GM06990 (cell line): ENCODE measurements at regions not wholly inside any gene's neighbourhood (a gene's known extent, or its start where the extent isn't known, plus 50 kb on each side); places are given as distances from the start of the nearest gene placed in this dataset.

Experiments used
- DNase-seq: peaks from one replicate; pipeline ENCODE4 v3.0.0-alpha.2; 2011; ENCODE audit not compliant: insufficient read length; ENCODE audit errors: extremely low read depth
- H3K27me3 ChIP-seq: replicated peaks from 2 replicates; pipeline ENCODE4 v1.6.0; 2011; ENCODE audit warnings: low read length; ENCODE audit not compliant: control insufficient read depth, insufficient read depth
- H3K36me3 ChIP-seq: 2 replicates; pipeline ENCODE4 v1.5.1; 2011; ENCODE audit warnings: low read length; ENCODE audit not compliant: control insufficient read depth, insufficient read depth
- H3K4me3 ChIP-seq: replicated peaks from 2 replicates; pipeline ENCODE4 v1.5.1; 2011; ENCODE audit warnings: low read depth, mild to moderate bottlenecking, control low read depth, low read length
- CTCF ChIP-seq: IDR thresholded peaks from 2 replicates; pipeline ENCODE4 v1.5.1; 2011; ENCODE audit warnings: low read length, control low read depth, mild to moderate bottlenecking, inconsistent platforms; ENCODE audit not compliant: insufficient read depth, poor library complexity, severe bottlenecking

- no peak for TF ChIP-seq CTCF
- Histone ChIP-seq H3K27me3 (no peaks in the 10 kb centered on the region; the same call in 1 of the 2 replicates), H3K36me3 (no peaks in the 10 kb centered on the region), H3K4me3 (no peak overlapping the region)
- no peak for DNase-seq
Measured at GRCh38 chrX:16308773-16309172, 141.5 kb downstream of the MAGEB17 start.

DNA sequence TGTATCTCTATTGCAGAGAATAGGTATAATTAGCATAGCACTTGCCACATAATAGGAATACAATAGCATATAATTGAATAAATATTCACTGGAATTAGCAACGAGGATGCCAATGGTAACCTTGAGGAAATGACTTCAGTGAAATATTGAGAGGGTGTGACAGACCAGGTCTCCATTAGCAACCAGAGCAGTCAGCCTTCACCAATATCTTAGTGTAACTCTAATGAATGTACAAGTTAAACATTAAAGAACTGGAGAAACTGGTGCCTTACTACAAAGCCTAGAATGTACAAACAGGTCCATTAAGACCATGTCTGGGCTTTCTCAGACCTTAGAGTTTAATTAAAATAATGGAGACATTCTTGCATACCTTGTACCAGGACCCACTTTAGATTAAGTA is 143.0 kb downstream of the MAGEB17 start:
- no peak for TF ChIP-seq CTCF
- Histone ChIP-seq H3K36me3 (no peaks in the 10 kb centered on the region), H3K4me3 (no peak overlapping the region), H3K27me3 (no peaks in the 10 kb centered on the region; the same call in 1 of the 2 replicates)
- DNase-seq: no peak

GRCh38 chrX:16311671-16312070 is 144.4 kb downstream of the MAGEB17 start:
- no peak overlapping the region for H3K4me3 ChIP-seq
- DNase-seq: no peak
- no peaks in the 10 kb centered on the region for H3K36me3 ChIP-seq
- no peak for TF ChIP-seq CTCF
- H3K27me3 ChIP-seq: no peaks in the 10 kb centered on the region; the same call in 1 of the 2 replicates

GRCh38 chrX:16312761-16313623 is 145.7 kb downstream of the MAGEB17 start:
- Histone ChIP-seq H3K4me3 (no peak overlapping the region), H3K27me3 (no peaks in the 10 kb centered on the region; the same call in 1 of the 2 replicates), H3K36me3 (no peaks in the 10 kb centered on the region)
- TF ChIP-seq CTCF: no peak
- DNase-seq: no peak

DNA sequence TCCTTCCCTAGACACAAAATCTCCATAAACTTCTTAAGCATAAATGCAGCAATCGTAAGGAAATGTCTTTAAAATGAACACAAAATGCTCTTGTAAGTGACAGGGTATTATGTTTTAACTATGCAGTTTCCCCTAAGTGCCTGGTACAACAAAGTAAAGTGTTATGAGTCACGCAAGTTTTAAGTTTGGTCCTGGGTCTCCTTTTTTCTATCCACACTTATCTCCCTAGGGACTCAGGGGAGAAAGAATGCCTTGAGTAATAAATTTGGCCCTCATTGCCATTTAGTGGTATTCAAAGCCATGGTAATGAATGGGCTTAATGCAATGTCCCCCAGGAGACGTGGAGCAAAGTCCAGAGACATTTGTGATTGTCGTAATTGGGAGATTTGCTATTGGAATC is 149.1 kb downstream of the MAGEB17 start:
- Histone ChIP-seq H3K4me3 (no peak overlapping the region), H3K27me3 (no peaks in the 10 kb centered on the region; the same call in 1 of the 2 replicates), H3K36me3 (no peaks in the 10 kb centered on the region)
- no peak for TF ChIP-seq CTCF
- no peak for DNase-seq

- Histone ChIP-seq H3K36me3 (no peaks in the 10 kb centered on the region), H3K27me3 (no peaks in the 10 kb centered on the region), H3K4me3 (no peak overlapping the region)
- no peak for DNase-seq
- TF ChIP-seq CTCF: no peak
Measured at GRCh38 chrX:16319929-16320328, 152.6 kb downstream of the MAGEB17 start.
